Esophagus muscularis mucosa (tissue), 3 donors: ENCODE measurements at regions not wholly inside any gene's neighbourhood (a gene's known extent, or its start where the extent isn't known, plus 50 kb on each side); places are given as distances from the start of the nearest gene placed in this dataset.

ENCODE experiments used
- CTCF ChIP-seq, 3 experiments: fragments of 200-600 bp in 2 of 3; fragments of 450-650 bp in 1 of 3; sonication (generic) in 2 of 3; IDR thresholded peaks; one replicate each; pipeline ENCODE4 v1.5.1; 2017 to 2019; ENCODE audit warnings: antibody characterized with exemption in 3 of 3, mild to moderate bottlenecking in 2 of 3, moderate library complexity in 1 of 3
- EP300 ChIP-seq: sonication (generic); formaldehyde crosslinking; IDR thresholded peaks from one replicate; pipeline ENCODE4 v1.6.1; 2017; ENCODE audit warnings: antibody characterized with exemption

GRCh38 chr7:57308631-57309408 is 141.2 kb upstream of the ZNF716 start:
- no peak for TF ChIP-seq EP300
- TF ChIP-seq CTCF (IDR thresholded peaks at IDR 0.05) = peak in 1 of 3 experiments; percentile 25
